H9 (cell line): ENCODE measurements at regions not wholly inside any gene's neighbourhood (a gene's known extent, or its start where the extent isn't known, plus 50 kb on each side); places are given as distances from the start of the nearest gene placed in this dataset.
A peak's percentile ranks its signal among the peaks of the same experiment; 100 is the strongest.

Experiments
- DNase-seq: peaks from one replicate; pipeline ENCODE4 v3.0.0-alpha.2; 2017
- H2AFZ ChIP-seq: one replicate; pipeline ENCODE4 v1.6.1; 2013; ENCODE audit warnings: mild to moderate bottlenecking, low read length, control low read depth, moderate library complexity
- H2AK5ac ChIP-seq: 2 replicates; pipeline ENCODE4 v1.6.1; 2013; ENCODE audit warnings: low read length, control low read depth, mixed read lengths; ENCODE audit not compliant: insufficient read length
- H2BK120ac ChIP-seq: one replicate; pipeline ENCODE4 v1.6.1; 2013; ENCODE audit warnings: low read depth, mild to moderate bottlenecking, low read length, control low read depth, inconsistent platforms; ENCODE audit not compliant: poor library complexity, severe bottlenecking
- H2BK12ac ChIP-seq: 2 replicates; pipeline ENCODE4 v1.6.1; 2013; ENCODE audit warnings: low read length, control low read depth, mixed read lengths, low read depth; ENCODE audit not compliant: insufficient read length
- H2BK15ac ChIP-seq: 2 replicates; pipeline ENCODE4 v1.6.1; 2013; ENCODE audit warnings: low read depth, low read length, control low read depth
- H2BK20ac ChIP-seq: one replicate; pipeline ENCODE4 v1.6.1; 2013; ENCODE audit warnings: low read depth, mild to moderate bottlenecking, low read length, control low read depth, inconsistent platforms; ENCODE audit not compliant: poor library complexity, severe bottlenecking
- H2BK5ac ChIP-seq: 2 replicates; pipeline ENCODE4 v1.6.1; 2013; ENCODE audit warnings: low read length, control low read depth, mixed read lengths; ENCODE audit not compliant: insufficient read length
- H3K14ac ChIP-seq: 2 replicates; pipeline ENCODE4 v1.6.1; 2013; ENCODE audit warnings: low read length, control low read depth; ENCODE audit not compliant: insufficient read depth
- H3K18ac ChIP-seq: 2 replicates; pipeline ENCODE4 v1.6.1; 2013; ENCODE audit warnings: low read depth, mild to moderate bottlenecking, mixed read lengths, low read length, control low read depth; ENCODE audit not compliant: insufficient read length
- H3K23ac ChIP-seq: 2 replicates; pipeline ENCODE4 v1.6.1; 2013; ENCODE audit warnings: low read length, control low read depth, mixed read lengths, low read depth; ENCODE audit not compliant: insufficient read length
- H3K23me2 ChIP-seq: 2 replicates; pipeline ENCODE4 v1.6.1; 2013; ENCODE audit warnings: low read depth, mild to moderate bottlenecking, mixed read lengths, low read length, control low read depth; ENCODE audit not compliant: insufficient read length, poor library complexity, severe bottlenecking
- H3K27ac ChIP-seq: 2 replicates; pipeline ENCODE4 v1.5.1; 2013; ENCODE audit warnings: low read length, control low read depth, mixed read lengths, low read depth; ENCODE audit not compliant: insufficient read length
- H3K27me3 ChIP-seq: 2 replicates; pipeline ENCODE4 v1.6.1; 2013; ENCODE audit warnings: low read length, control low read depth, inconsistent platforms; ENCODE audit not compliant: insufficient read depth
- H3K4ac ChIP-seq: 2 replicates; pipeline ENCODE4 v1.6.1; 2013; ENCODE audit warnings: low read depth, mild to moderate bottlenecking, control low read depth, inconsistent platforms, low read length, moderate library complexity
- H3K4me1 ChIP-seq: 2 replicates; pipeline ENCODE4 v1.6.1; 2013; ENCODE audit warnings: low read length, control low read depth, inconsistent platforms; ENCODE audit not compliant: insufficient read depth
- H3K4me2 ChIP-seq: 2 replicates; pipeline ENCODE4 v1.6.1; 2013; ENCODE audit warnings: low read length, control low read depth, mixed read lengths; ENCODE audit not compliant: insufficient read length, insufficient read depth
- H3K56ac ChIP-seq: 2 replicates; pipeline ENCODE4 v1.6.1; 2013; ENCODE audit warnings: low read depth, mild to moderate bottlenecking, mixed read lengths, low read length, control low read depth; ENCODE audit not compliant: insufficient read length
- H3K79me1 ChIP-seq: 2 replicates; pipeline ENCODE4 v1.6.1; 2013; ENCODE audit warnings: low read depth, mild to moderate bottlenecking, moderate library complexity, low read length, control low read depth, inconsistent platforms; ENCODE audit not compliant: insufficient read depth, poor library complexity, severe bottlenecking
- H3K79me2 ChIP-seq: 2 replicates; pipeline ENCODE4 v1.6.1; 2013; ENCODE audit warnings: low read length, control low read depth, inconsistent platforms; ENCODE audit not compliant: insufficient read depth
- H3K9ac ChIP-seq: 2 replicates; pipeline ENCODE4 v1.6.1; 2013; ENCODE audit warnings: low read length, control low read depth, mixed read lengths; ENCODE audit not compliant: insufficient read length; ENCODE audit errors: extremely low read depth
- H3K9me3 ChIP-seq: one replicate; pipeline ENCODE4 v1.6.1; 2013; ENCODE audit warnings: low read depth, low read length, inconsistent platforms; ENCODE audit not compliant: control insufficient read depth
- H3T11ph ChIP-seq: one replicate; pipeline ENCODE4 v1.6.1; 2013; ENCODE audit warnings: mild to moderate bottlenecking, low read length, control low read depth, inconsistent platforms
- H4K20me1 ChIP-seq: one replicate; pipeline ENCODE4 v1.6.1; 2013; ENCODE audit not compliant: control insufficient read depth, insufficient read length, insufficient read depth
- H4K5ac ChIP-seq: 2 replicates; pipeline ENCODE4 v1.6.1; 2013; ENCODE audit warnings: low read depth, mild to moderate bottlenecking, mixed read lengths, low read length, control low read depth; ENCODE audit not compliant: insufficient read length
- H4K8ac ChIP-seq: replicated peaks from 2 replicates; pipeline ENCODE4 v1.6.1; 2013; ENCODE audit warnings: low read length, control low read depth, mixed read lengths, low read depth; ENCODE audit not compliant: insufficient read length
- H4K91ac ChIP-seq: 2 replicates; pipeline ENCODE4 v1.6.1; 2013; ENCODE audit warnings: low read depth, mild to moderate bottlenecking, moderate library complexity, mixed read lengths, low read length, control low read depth; ENCODE audit not compliant: insufficient read length
- H3K27ac Mint-ChIP-seq, 3 experiments: 2 replicates in 2 of 3; 3 replicates in 1 of 3; pipeline ENCODE4 v1.8.0; 2020 to 2021; ENCODE audit warnings: mixed read lengths in 3 of 3, mild to moderate bottlenecking in 1 of 3, moderate library complexity in 1 of 3
- H3K27me3 Mint-ChIP-seq: 2 replicates; pipeline ENCODE4 v1.8.0; 2021; ENCODE audit warnings: low read depth, mild to moderate bottlenecking, moderate library complexity, mixed read lengths
- H3K36me3 Mint-ChIP-seq, 3 experiments: 2 replicates in 2 of 3; 3 replicates in 1 of 3; pipeline ENCODE4 v1.8.0; 2020 to 2021; ENCODE audit warnings: low read depth in 3 of 3, mixed read lengths in 3 of 3; ENCODE audit not compliant: insufficient read depth in 1 of 3
- H3K4me1 Mint-ChIP-seq, 2 experiments: 2 replicates each; pipeline ENCODE4 v1.8.0; 2020; ENCODE audit warnings: mixed read lengths in 2 of 2
- H3K4me3 Mint-ChIP-seq, 2 experiments: 2 replicates in 1 of 2; 3 replicates in 1 of 2; pipeline ENCODE4 v1.8.0; 2020 to 2021; ENCODE audit warnings: mild to moderate bottlenecking in 2 of 2, mixed read lengths in 2 of 2, moderate library complexity in 1 of 2
- H3K9me3 Mint-ChIP-seq, 2 experiments: 2 replicates in 1 of 2; 3 replicates in 1 of 2; pipeline ENCODE4 v1.8.0; 2020; ENCODE audit warnings: mild to moderate bottlenecking in 2 of 2, mixed read lengths in 2 of 2, moderate library complexity in 1 of 2
- WGBS: extraction: QIAGEN DNeasy Blood & Tissue Kit; methylation state at CpG from one replicate; pipeline ENCODE4 v1.1.7; 2013; ENCODE audit warnings: missing lambda C conversion rate, low lambda C conversion rate, mixed read lengths; ENCODE audit not compliant: insufficient read length; ENCODE audit errors: extremely low coverage; 5-methylcytosine and 5-hydroxymethylcytosine counted together
- TF ChIP-seq, protein P1 (sequence below): fragments of 200-600 bp; sonication (generic); conservative IDR thresholded peaks from 3 replicates; pipeline ENCODE4 v1.8.0; 2021; ENCODE audit warnings: antibody characterized with exemption, mild to moderate bottlenecking

- H2BK20ac ChIP-seq, result no peak overlapping the region
- no peaks in the 10 kb centered on the region for H3K27me3 ChIP-seq
- no peaks in the 10 kb centered on the region for H3K23me2 ChIP-seq
- no peak overlapping the region for H2BK120ac ChIP-seq
- no peak overlapping the region for H4K5ac ChIP-seq
- H3T11ph ChIP-seq, result no peak overlapping the region
- no peak overlapping the region for H3K27ac ChIP-seq
- H2AK5ac ChIP-seq, result no peak overlapping the region
- WGBS, result no CpG with 5 or more reads among the region's 1 CpG
- no peak overlapping the region for H4K91ac ChIP-seq
- no peak overlapping the region for H3K18ac ChIP-seq
- no peak overlapping the region for H3K9ac ChIP-seq
- DNase-seq, result no peak
- peaks cover 7% of the 10 kb centered on the region for H3K9me3 ChIP-seq
- Mint-ChIP-seq H3K36me3 (peaks cover 3 to 31% (median 15%) of the 10 kb centered on the region in 3 experiments; a peak in 5 of 7 replicates), H3K27ac (no peak overlapping the region), H3K4me1 (no peaks in the 10 kb centered on the region), H3K9me3 (peaks cover 18 to 32% of the 10 kb centered on the region in 2 experiments), H3K27me3 (no peaks in the 10 kb centered on the region), H3K4me3 (no peak overlapping the region)
- no peaks in the 10 kb centered on the region for H3K79me1 ChIP-seq
- no peak overlapping the region for H3K23ac ChIP-seq
- no peak overlapping the region for H3K4ac ChIP-seq
- no peak overlapping the region for H3K14ac ChIP-seq
- no peaks in the 10 kb centered on the region for H4K20me1 ChIP-seq
- H2BK12ac ChIP-seq, result no peak overlapping the region
- no peak overlapping the region for H3K4me2 ChIP-seq
- TF ChIP-seq, protein P1, sequence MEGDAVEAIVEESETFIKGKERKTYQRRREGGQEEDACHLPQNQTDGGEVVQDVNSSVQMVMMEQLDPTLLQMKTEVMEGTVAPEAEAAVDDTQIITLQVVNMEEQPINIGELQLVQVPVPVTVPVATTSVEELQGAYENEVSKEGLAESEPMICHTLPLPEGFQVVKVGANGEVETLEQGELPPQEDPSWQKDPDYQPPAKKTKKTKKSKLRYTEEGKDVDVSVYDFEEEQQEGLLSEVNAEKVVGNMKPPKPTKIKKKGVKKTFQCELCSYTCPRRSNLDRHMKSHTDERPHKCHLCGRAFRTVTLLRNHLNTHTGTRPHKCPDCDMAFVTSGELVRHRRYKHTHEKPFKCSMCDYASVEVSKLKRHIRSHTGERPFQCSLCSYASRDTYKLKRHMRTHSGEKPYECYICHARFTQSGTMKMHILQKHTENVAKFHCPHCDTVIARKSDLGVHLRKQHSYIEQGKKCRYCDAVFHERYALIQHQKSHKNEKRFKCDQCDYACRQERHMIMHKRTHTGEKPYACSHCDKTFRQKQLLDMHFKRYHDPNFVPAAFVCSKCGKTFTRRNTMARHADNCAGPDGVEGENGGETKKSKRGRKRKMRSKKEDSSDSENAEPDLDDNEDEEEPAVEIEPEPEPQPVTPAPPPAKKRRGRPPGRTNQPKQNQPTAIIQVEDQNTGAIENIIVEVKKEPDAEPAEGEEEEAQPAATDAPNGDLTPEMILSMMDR, result peak; percentile 82
- no peak overlapping the region for H4K8ac ChIP-seq
- no peaks in the 10 kb centered on the region for H3K4me1 ChIP-seq
- H2AFZ ChIP-seq, result no peak overlapping the region
- no peak overlapping the region for H2BK15ac ChIP-seq
- no peaks in the 10 kb centered on the region for H3K79me2 ChIP-seq
- H2BK5ac ChIP-seq, result no peak overlapping the region
- H3K56ac ChIP-seq, result no peak overlapping the region
These were observed 80.3 kb downstream of the DYNAP start for GRCh38 chr18:54671291-54671881.
